DND-41 (cell line): ENCODE measurements at regions not wholly inside any gene's neighbourhood (a gene's known extent, or its start where the extent isn't known, plus 50 kb on each side); places are given as distances from the start of the nearest gene placed in this dataset.

Experiments
- CTCF ChIP-seq: IDR thresholded peaks from 2 replicates; pipeline ENCODE4 v1.5.1; 2012; ENCODE audit warnings: borderline replicate concordance, low read length, moderate library complexity, mild to moderate bottlenecking; ENCODE audit not compliant: poor library complexity, severe bottlenecking; ENCODE audit errors: extremely low read depth
- EZH2 ChIP-seq: IDR thresholded peaks from 3 replicates; pipeline ENCODE4 v1.6.1; 2012; ENCODE audit warnings: borderline replicate concordance, low read depth, mild to moderate bottlenecking, moderate library complexity, low read length, inconsistent platforms; ENCODE audit not compliant: severe bottlenecking

- TF ChIP-seq CTCF = no peak
- no peak for TF ChIP-seq EZH2
Observed at GRCh38 chr16:86074651-86075487, 175.9 kb downstream of the IRF8 start.
